ENCODE measurements at regions not wholly inside any gene's neighbourhood (a gene's known extent, or its start where the extent isn't known, plus 50 kb on each side); places are given as distances from the start of the nearest gene placed in this dataset.

DNA sequence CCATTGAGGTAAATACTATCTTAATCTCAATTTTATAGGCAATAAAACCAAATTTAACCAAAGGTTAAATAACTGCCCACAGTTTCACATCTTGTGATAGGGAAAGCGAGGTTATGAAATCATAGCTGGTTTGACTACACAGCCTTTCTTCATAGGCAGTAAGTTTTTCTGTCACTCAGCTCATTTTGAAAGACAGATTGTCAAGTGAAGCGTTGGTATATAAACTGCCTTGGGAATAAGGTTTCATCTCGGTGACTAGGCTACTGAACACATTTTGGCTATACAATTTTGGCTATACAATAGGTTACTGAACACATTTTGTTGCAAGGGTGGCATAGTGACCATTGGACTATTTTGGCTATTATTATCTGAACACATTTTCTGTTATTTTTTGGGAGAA lies 793.7 kb downstream of the TRHDE start:
- intact Hi-C loops (cut with DNase I; ENCODE audit: low total_unique reads) = no loop called here
- DNase-seq (ENCODE audit: low spot score in 2 of 2) = no peak
- TF ChIP-seq POLR2A (IDR thresholded peaks at IDR 0.05) = no peak
- TF ChIP-seq, protein P1, sequence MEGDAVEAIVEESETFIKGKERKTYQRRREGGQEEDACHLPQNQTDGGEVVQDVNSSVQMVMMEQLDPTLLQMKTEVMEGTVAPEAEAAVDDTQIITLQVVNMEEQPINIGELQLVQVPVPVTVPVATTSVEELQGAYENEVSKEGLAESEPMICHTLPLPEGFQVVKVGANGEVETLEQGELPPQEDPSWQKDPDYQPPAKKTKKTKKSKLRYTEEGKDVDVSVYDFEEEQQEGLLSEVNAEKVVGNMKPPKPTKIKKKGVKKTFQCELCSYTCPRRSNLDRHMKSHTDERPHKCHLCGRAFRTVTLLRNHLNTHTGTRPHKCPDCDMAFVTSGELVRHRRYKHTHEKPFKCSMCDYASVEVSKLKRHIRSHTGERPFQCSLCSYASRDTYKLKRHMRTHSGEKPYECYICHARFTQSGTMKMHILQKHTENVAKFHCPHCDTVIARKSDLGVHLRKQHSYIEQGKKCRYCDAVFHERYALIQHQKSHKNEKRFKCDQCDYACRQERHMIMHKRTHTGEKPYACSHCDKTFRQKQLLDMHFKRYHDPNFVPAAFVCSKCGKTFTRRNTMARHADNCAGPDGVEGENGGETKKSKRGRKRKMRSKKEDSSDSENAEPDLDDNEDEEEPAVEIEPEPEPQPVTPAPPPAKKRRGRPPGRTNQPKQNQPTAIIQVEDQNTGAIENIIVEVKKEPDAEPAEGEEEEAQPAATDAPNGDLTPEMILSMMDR (IDR thresholded peaks at IDR 0.05) = no peak
- H3K4me3 ChIP-seq (ENCODE audit: low read depth, poor library complexity, severe bottlenecking) = no peak overlapping the region
- 77 to 84% methylated on average over 3 of the region's 3 CpGs for WGBS, 2 donors

DNA sequence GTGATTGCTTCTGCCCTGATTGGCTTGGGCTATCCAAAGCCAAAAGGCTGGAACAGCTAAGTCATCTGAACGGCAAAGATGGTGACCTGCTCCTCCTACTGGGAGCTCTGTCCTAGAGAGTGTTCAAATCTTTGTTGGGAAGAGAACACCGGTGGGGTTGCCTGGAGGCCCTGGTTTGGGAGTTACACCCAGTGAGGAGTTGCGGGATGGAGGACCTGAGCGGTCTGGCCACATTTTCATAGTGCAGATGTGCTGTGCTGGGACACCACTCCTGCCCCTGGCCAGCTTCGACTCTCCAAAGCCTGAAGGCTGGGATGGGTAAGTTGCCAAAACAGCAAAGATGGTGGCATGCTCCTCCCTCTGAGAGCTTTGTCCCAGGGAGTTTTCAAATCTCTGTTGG lies 795.4 kb downstream of the TRHDE start:
- intact Hi-C loops (cut with DNase I; ENCODE audit: low total_unique reads) = no loop called here
- no peak for DNase-seq (ENCODE audit: low spot score in 2 of 2)
- TF ChIP-seq, protein P1 (IDR thresholded peaks at IDR 0.05) = no peak
- TF ChIP-seq POLR2A (IDR thresholded peaks at IDR 0.05) = no peak
- 90 to 92% methylated on average over 5 of the region's 5 CpGs for WGBS, 2 donors
- H3K4me3 ChIP-seq (ENCODE audit: low read depth, poor library complexity, severe bottlenecking) = no peak overlapping the region

DNA sequence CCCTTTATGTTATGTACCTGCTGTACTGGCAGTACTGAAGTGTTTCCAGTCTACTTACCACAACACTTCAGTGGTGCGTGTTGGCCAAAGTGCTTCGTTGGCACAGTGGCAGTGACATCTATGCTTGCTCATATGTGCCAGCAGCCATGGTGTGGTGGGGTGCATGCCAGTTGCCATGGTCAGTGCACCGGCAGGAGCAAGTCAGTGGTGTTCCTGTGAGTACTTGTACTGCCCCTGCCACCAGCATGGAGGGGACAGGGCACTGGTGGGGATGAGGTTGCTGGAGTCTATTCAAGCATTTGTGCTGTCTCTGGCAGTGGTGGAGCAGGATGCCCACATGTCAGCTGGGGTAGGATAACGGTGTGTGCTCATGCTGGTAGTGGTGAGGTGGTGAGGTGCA lies 800.0 kb downstream of the TRHDE start:
- WGBS, 2 donors = 83 to 90% methylated on average over 4 of the region's 4 CpGs
- intact Hi-C loops (cut with DNase I; ENCODE audit: low total_unique reads) = no loop called here
- no peak overlapping the region for H3K4me3 ChIP-seq (ENCODE audit: low read depth, poor library complexity, severe bottlenecking)
- DNase-seq (ENCODE audit: low spot score in 2 of 2) = no peak
- TF ChIP-seq, protein P1 (IDR thresholded peaks at IDR 0.05) = no peak
- TF ChIP-seq POLR2A (IDR thresholded peaks at IDR 0.05) = no peak

DNA sequence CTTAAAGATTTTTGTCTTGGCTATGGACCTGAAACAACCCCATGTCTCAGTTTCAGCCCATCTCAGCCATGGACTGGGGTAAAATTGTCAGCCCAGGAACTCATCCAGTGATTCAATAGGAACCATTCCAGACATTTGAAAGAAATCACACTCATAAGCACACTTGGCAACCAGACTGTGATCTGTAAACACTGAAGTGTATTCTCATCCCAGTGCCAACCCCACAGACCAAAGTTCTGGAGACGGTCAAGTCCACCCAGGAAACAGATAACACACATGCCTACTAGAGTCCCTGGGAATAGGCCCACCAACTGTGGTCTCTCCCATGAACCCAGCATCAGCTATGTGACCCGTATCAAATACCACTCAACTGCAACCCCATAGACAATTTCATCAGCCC lies 804.6 kb downstream of the TRHDE start:
- intact Hi-C loops (cut with DNase I; ENCODE audit: low total_unique reads) = no loop called here

DNA sequence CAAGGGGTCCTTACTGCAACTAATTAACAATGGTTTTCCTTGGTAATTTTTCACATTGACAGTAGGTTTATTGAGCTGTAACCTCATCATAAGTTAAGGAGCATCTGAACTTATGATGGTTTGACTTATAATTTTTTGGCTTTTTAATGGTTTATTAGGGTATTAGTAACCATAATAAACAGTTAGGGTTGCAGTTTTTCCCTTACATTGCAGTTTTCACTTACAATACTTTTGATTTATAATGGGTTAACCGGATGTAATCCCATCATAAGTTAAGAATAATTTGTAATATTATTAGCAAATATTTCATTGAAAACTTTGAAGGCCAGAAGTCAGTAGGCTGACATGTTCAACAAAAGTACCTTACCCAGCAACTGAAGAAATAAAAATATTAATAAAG lies 811.6 kb downstream of the TRHDE start:
- no peak for TF ChIP-seq POLR2A (IDR thresholded peaks at IDR 0.05)
- TF ChIP-seq, protein P1 (IDR thresholded peaks at IDR 0.05) = no peak
- intact Hi-C loops (cut with DNase I; ENCODE audit: low total_unique reads) = no loop called here
- H3K4me3 ChIP-seq (ENCODE audit: low read depth, poor library complexity, severe bottlenecking) = no peak overlapping the region
- WGBS, 2 donors = 61 to 66% methylated on average over 1 of the region's 1 CpG
- no peak for DNase-seq (ENCODE audit: low spot score in 2 of 2)

More for the DNA sequence above, 804.6 kb downstream of the TRHDE start:
- TF ChIP-seq POLR2A (IDR thresholded peaks at IDR 0.05) = no peak
- TF ChIP-seq, protein P1 (IDR thresholded peaks at IDR 0.05) = no peak
- DNase-seq (ENCODE audit: low spot score in 2 of 2) = no peak
- no peak overlapping the region for H3K4me3 ChIP-seq (ENCODE audit: low read depth, poor library complexity, severe bottlenecking)
- WGBS, 2 donors = 81 to 97% methylated on average over 2 of the region's 2 CpGs

DNA sequence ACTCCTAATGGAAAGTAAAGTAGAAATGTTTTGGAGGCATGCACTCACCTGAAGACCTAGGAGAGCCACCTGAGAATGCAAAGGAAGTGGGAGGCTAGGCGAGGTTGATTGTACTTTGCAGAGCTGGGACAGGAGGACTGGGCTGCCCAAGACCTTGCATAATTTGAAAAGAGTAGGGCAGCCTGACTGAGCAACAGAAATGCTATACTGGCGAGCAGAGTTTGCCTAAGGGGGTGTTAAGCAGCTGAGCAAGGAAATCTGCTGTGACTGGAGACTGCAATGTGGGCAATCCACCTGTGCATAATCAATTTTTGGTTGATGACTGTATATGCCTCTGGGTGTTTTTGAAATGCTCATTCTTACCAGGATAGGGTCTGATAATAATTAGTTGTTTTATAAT lies 834.1 kb downstream of the TRHDE start:
- intact Hi-C loops (cut with DNase I; ENCODE audit: low total_unique reads) = no loop called here
- DNase-seq (ENCODE audit: low spot score in 2 of 2) = no peak
- no peak overlapping the region for H3K4me3 ChIP-seq (ENCODE audit: low read depth, poor library complexity, severe bottlenecking)
- 32 to 41% methylated on average over 2 of the region's 2 CpGs for WGBS, 2 donors
- TF ChIP-seq POLR2A (IDR thresholded peaks at IDR 0.05) = no peak
- TF ChIP-seq, protein P1 (IDR thresholded peaks at IDR 0.05) = no peak
